OCI-LY1 (cell line): ENCODE measurements at regions not wholly inside any gene's neighbourhood (a gene's known extent, or its start where the extent isn't known, plus 50 kb on each side); places are given as distances from the start of the nearest gene placed in this dataset.

ENCODE experiments used
- EZH2 ChIP-seq: fragments of 200-600 bp; sonication (generic), shearing (Covaris generic); IDR thresholded peaks from 2 replicates; pipeline ENCODE4 v1.8.0; 2017; ENCODE audit warnings: borderline replicate concordance, mixed run types, mild to moderate bottlenecking, antibody characterized with exemption, low read length, moderate library complexity, mixed read lengths
- TF ChIP-seq, protein P1 (sequence below): fragments of 200-600 bp; sonication (generic), shearing (Covaris generic); IDR thresholded peaks from 2 replicates; pipeline ENCODE4 v1.5.1; 2017; ENCODE audit warnings: mild to moderate bottlenecking, antibody characterized with exemption, low read length, moderate library complexity, mixed read lengths

DNA sequence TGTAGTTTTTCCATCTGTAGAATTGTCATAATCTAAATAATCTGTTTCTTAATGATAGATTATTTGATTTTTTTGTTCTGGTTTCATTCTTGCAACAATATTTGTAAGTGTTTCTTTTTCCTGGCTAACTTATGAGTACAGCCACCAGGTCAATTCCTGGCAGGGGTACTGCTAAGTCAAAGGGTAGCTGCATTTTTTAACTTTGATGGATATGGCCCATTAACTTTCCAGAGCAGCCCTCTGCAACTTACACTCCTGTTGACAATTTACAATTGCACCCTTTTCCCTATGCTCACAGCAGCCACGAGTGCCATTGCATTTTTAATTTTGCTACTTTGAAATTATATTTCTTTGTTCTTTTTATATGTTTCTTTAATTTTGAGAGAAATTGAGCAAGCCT is 209.3 kb upstream of the CST7 start:
- TF ChIP-seq, protein P1, sequence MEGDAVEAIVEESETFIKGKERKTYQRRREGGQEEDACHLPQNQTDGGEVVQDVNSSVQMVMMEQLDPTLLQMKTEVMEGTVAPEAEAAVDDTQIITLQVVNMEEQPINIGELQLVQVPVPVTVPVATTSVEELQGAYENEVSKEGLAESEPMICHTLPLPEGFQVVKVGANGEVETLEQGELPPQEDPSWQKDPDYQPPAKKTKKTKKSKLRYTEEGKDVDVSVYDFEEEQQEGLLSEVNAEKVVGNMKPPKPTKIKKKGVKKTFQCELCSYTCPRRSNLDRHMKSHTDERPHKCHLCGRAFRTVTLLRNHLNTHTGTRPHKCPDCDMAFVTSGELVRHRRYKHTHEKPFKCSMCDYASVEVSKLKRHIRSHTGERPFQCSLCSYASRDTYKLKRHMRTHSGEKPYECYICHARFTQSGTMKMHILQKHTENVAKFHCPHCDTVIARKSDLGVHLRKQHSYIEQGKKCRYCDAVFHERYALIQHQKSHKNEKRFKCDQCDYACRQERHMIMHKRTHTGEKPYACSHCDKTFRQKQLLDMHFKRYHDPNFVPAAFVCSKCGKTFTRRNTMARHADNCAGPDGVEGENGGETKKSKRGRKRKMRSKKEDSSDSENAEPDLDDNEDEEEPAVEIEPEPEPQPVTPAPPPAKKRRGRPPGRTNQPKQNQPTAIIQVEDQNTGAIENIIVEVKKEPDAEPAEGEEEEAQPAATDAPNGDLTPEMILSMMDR, result no peak
- no peak for TF ChIP-seq EZH2
